GM19043 (cell line): ENCODE measurements at regions not wholly inside any gene's neighbourhood (a gene's known extent, or its start where the extent isn't known, plus 50 kb on each side); places are given as distances from the start of the nearest gene placed in this dataset.
"Not testable (repeated sequence)": the region's sequence is repeated elsewhere in the genome, so short reads cannot be mapped to it uniquely, and the experiment has no call there.

Source experiments
- ATAC-seq: cut with Tn5 transposase; IDR thresholded peaks from one replicate; pipeline ENCODE4 v1.9.1; 2021; ENCODE audit warnings: low read depth; ENCODE audit not compliant: unreplicated experiment

- ATAC-seq: no peak
Measured at GRCh38 chr13:62793850-62794249, 1378.2 kb upstream of the PCDH20 start.

- no peak for ATAC-seq
Measured at GRCh38 chr13:62781866-62782265, 1366.2 kb upstream of the PCDH20 start.

- ATAC-seq: no peak
Measured at GRCh38 chr13:62779161-62779560, 1363.5 kb upstream of the PCDH20 start.

- no peak for ATAC-seq
Measured at GRCh38 chr13:62767473-62767872, 1351.8 kb upstream of the PCDH20 start.

- no peak for ATAC-seq
Measured at GRCh38 chr13:62760724-62761123, 1345.1 kb upstream of the PCDH20 start.

GRCh38 chr13:62747629-62748028, 1332.0 kb upstream of the PCDH20 start:
- no peak for ATAC-seq

- no peak for ATAC-seq
Measured at GRCh38 chr13:62747152-62747551, 1331.5 kb upstream of the PCDH20 start.

- ATAC-seq: not testable (repeated sequence)
Measured at GRCh38 chr13:62729746-62730145, 1314.1 kb upstream of the PCDH20 start.

GRCh38 chr13:62721893-62722292, 1306.2 kb upstream of the PCDH20 start:
- ATAC-seq: no peak

- ATAC-seq: not testable (repeated sequence)
Measured at GRCh38 chr13:62711948-62712347, 1296.3 kb upstream of the PCDH20 start.

GRCh38 chr13:62710787-62711186, 1295.1 kb upstream of the PCDH20 start:
- ATAC-seq: no peak

GRCh38 chr13:62706048-62706447, 1290.4 kb upstream of the PCDH20 start:
- no peak for ATAC-seq

GRCh38 chr13:62704875-62705274, 1289.2 kb upstream of the PCDH20 start:
- no peak for ATAC-seq

- ATAC-seq: no peak
Measured at GRCh38 chr13:62702502-62702901, 1286.9 kb upstream of the PCDH20 start.

GRCh38 chr13:62697701-62698100, 1282.1 kb upstream of the PCDH20 start:
- ATAC-seq: no peak

GRCh38 chr13:62696490-62696889, 1280.8 kb upstream of the PCDH20 start:
- no peak for ATAC-seq

GRCh38 chr13:62687732-62688131, 1272.1 kb upstream of the PCDH20 start:
- ATAC-seq: no peak

- ATAC-seq: no peak
Measured at GRCh38 chr13:62684359-62684758, 1268.7 kb upstream of the PCDH20 start.

- ATAC-seq: no peak
Measured at GRCh38 chr13:62682788-62683187, 1267.1 kb upstream of the PCDH20 start.

- ATAC-seq: no peak
Measured at GRCh38 chr13:62678039-62678438, 1262.4 kb upstream of the PCDH20 start.

- no peak for ATAC-seq
Measured at GRCh38 chr13:62663767-62664166, 1248.1 kb upstream of the PCDH20 start.

GRCh38 chr13:62659365-62659764, 1243.7 kb upstream of the PCDH20 start:
- no peak for ATAC-seq

- ATAC-seq: no peak
Measured at GRCh38 chr13:62653371-62653770, 1237.7 kb upstream of the PCDH20 start.
